ENCODE measurements at regions not wholly inside any gene's neighbourhood (a gene's known extent, or its start where the extent isn't known, plus 50 kb on each side); places are given as distances from the start of the nearest gene placed in this dataset.

- Histone ChIP-seq H3K9ac (peak overlapping the region; percentile 49), H3K4me2 (ENCODE audit: unreplicated experiment) (peak overlapping the region; percentile 66), H3K9me3 (ENCODE audit: low read depth) (no peaks in the 10 kb centered on the region), H4K20me1 (ENCODE audit: insufficient read depth) (no peaks in the 10 kb centered on the region), H3K36me3 (ENCODE audit: low read depth) (no peaks in the 10 kb centered on the region), H3K4me3 (no peak overlapping the region), H3K79me2 (ENCODE audit: insufficient read depth) (no peaks in the 10 kb centered on the region), H3K9me2 (ENCODE audit: insufficient read depth) (no peaks in the 10 kb centered on the region), H3K27ac (peak overlapping the region; percentile 75), H3K27me3 (replicated peaks; ENCODE audit: insufficient read depth) (no peaks in the 10 kb centered on the region), H2AFZ (no peak overlapping the region), H3F3A (ENCODE audit: insufficient read depth) (peaks cover 55% of the 10 kb centered on the region), H3K4me1 (ENCODE audit: insufficient read depth) (peaks cover 48% of the 10 kb centered on the region)
- 8 to 14% methylated on average over 5 of the region's 5 CpGs for WGBS, 2 experiments (ENCODE audit: low coverage in 1 of 2, low lambda C conversion rate in 2 of 2, missing lambda C conversion rate in 2 of 2)
- DNase-seq = peak; percentile 70
- in situ Hi-C loops (cut with MboI) = no loop called here
- TF ChIP-seq EZH2phosphoT487 (IDR thresholded peaks at IDR 0.05; ENCODE audit: insufficient read depth, low read depth) = no peak
- TF ChIP-seq EZH2 (IDR thresholded peaks at IDR 0.05; ENCODE audit: insufficient read depth, poor library complexity, severe bottlenecking) = no peak
Observed at GRCh38 chr11:33635161-33635560, 65.5 kb downstream of the C11orf91 start.

- in situ Hi-C loops (cut with MboI) = no loop called here
- peak overlapping the region; percentile 49 for H3K9ac ChIP-seq
- WGBS, 2 experiments (ENCODE audit: low coverage in 1 of 2, low lambda C conversion rate in 2 of 2, missing lambda C conversion rate in 2 of 2) = 34 to 49% methylated on average over 7 of the region's 7 CpGs
- H3K27me3 ChIP-seq (replicated peaks; ENCODE audit: insufficient read depth) = no peaks in the 10 kb centered on the region
- H3K36me3 ChIP-seq (ENCODE audit: low read depth) = no peaks in the 10 kb centered on the region
- H2AFZ ChIP-seq = no peak overlapping the region
- H3F3A ChIP-seq (ENCODE audit: insufficient read depth) = peaks cover 55% of the 10 kb centered on the region
- H3K4me2 ChIP-seq (ENCODE audit: unreplicated experiment) = peak overlapping the region; percentile 66
- no peaks in the 10 kb centered on the region for H3K79me2 ChIP-seq (ENCODE audit: insufficient read depth)
- H3K9me3 ChIP-seq (ENCODE audit: low read depth) = no peaks in the 10 kb centered on the region
- H3K27ac ChIP-seq = peak overlapping the region; percentile 75
- no peaks in the 10 kb centered on the region for H3K9me2 ChIP-seq (ENCODE audit: insufficient read depth)
- TF ChIP-seq EZH2phosphoT487 (IDR thresholded peaks at IDR 0.05; ENCODE audit: insufficient read depth, low read depth) (no peak), EZH2 (IDR thresholded peaks at IDR 0.05; ENCODE audit: insufficient read depth, poor library complexity, severe bottlenecking) (no peak)
- peaks cover 48% of the 10 kb centered on the region for H3K4me1 ChIP-seq (ENCODE audit: insufficient read depth)
- DNase-seq = peak; percentile 88
- H4K20me1 ChIP-seq (ENCODE audit: insufficient read depth) = no peaks in the 10 kb centered on the region
- H3K4me3 ChIP-seq = peak overlapping the region; percentile 11; the same call in 1 of the 2 replicates
Observed at GRCh38 chr11:33634291-33634834, 66.3 kb downstream of the C11orf91 start.

- peak; percentile 91 for DNase-seq
- Histone ChIP-seq H3K4me2 (ENCODE audit: unreplicated experiment) (peak overlapping the region; percentile 50), H2AFZ (0 out of 2 replicates have a peak overlapping the region, but pooled peaks have one; percentile 2), H3K4me1 (ENCODE audit: insufficient read depth) (peaks cover 48% of the 10 kb centered on the region), H3K9ac (peak overlapping the region; percentile 49), H3K27me3 (replicated peaks; ENCODE audit: insufficient read depth) (no peaks in the 10 kb centered on the region), H3K27ac (peak overlapping the region; percentile 75), H3K9me3 (ENCODE audit: low read depth) (no peaks in the 10 kb centered on the region), H3K79me2 (ENCODE audit: insufficient read depth) (no peaks in the 10 kb centered on the region), H3K36me3 (ENCODE audit: low read depth) (no peaks in the 10 kb centered on the region), H3K9me2 (ENCODE audit: insufficient read depth) (no peaks in the 10 kb centered on the region), H4K20me1 (ENCODE audit: insufficient read depth) (no peaks in the 10 kb centered on the region), H3F3A (ENCODE audit: insufficient read depth) (peaks cover 55% of the 10 kb centered on the region), H3K4me3 (0 out of 2 replicates have a peak overlapping the region, but pooled peaks have one; percentile 11)
- TF ChIP-seq EZH2phosphoT487 (IDR thresholded peaks at IDR 0.05; ENCODE audit: insufficient read depth, low read depth) (no peak), EZH2 (IDR thresholded peaks at IDR 0.05; ENCODE audit: insufficient read depth, poor library complexity, severe bottlenecking) (no peak)
- 36% methylated on average over 15 of the region's 15 CpGs for WGBS, 2 experiments (ENCODE audit: low coverage in 1 of 2, low lambda C conversion rate in 2 of 2, missing lambda C conversion rate in 2 of 2)
- in situ Hi-C loops (cut with MboI) = no loop called here
Observed at GRCh38 chr11:33633251-33634003, 67.2 kb downstream of the C11orf91 start.

GRCh38 chr11:33631749-33632091 is 68.9 kb downstream of the C11orf91 start:
- DNase-seq = no peak
- Histone ChIP-seq H2AFZ (no peak overlapping the region), H3K4me1 (ENCODE audit: insufficient read depth) (peaks cover 47% of the 10 kb centered on the region), H3K27ac (no peak overlapping the region), H3F3A (ENCODE audit: insufficient read depth) (peaks cover 54% of the 10 kb centered on the region), H3K4me3 (no peak overlapping the region), H3K27me3 (replicated peaks; ENCODE audit: insufficient read depth) (no peaks in the 10 kb centered on the region), H3K9me2 (ENCODE audit: insufficient read depth) (no peaks in the 10 kb centered on the region), H3K9ac (no peak overlapping the region), H3K36me3 (ENCODE audit: low read depth) (no peaks in the 10 kb centered on the region), H3K79me2 (ENCODE audit: insufficient read depth) (no peaks in the 10 kb centered on the region), H4K20me1 (ENCODE audit: insufficient read depth) (no peaks in the 10 kb centered on the region), H3K4me2 (ENCODE audit: unreplicated experiment) (no peak overlapping the region), H3K9me3 (ENCODE audit: low read depth) (no peaks in the 10 kb centered on the region)
- in situ Hi-C loops (cut with MboI) = no loop called here
- TF ChIP-seq EZH2 (IDR thresholded peaks at IDR 0.05; ENCODE audit: insufficient read depth, poor library complexity, severe bottlenecking) (no peak), EZH2phosphoT487 (IDR thresholded peaks at IDR 0.05; ENCODE audit: insufficient read depth, low read depth) (no peak)
- WGBS, 2 experiments (ENCODE audit: low coverage in 1 of 2, low lambda C conversion rate in 2 of 2, missing lambda C conversion rate in 2 of 2) = 91 to 95% methylated on average over 5 of the region's 5 CpGs

Measured in GM23248 (cell line).